ENCODE measurements at regions not wholly inside any gene's neighbourhood (a gene's known extent, or its start where the extent isn't known, plus 50 kb on each side); places are given as distances from the start of the nearest gene placed in this dataset.
"Not testable (repeated sequence)": the region's sequence is repeated elsewhere in the genome, so short reads cannot be mapped to it uniquely, and the experiment has no call there.

GRCh38 chr13:112261924-112262323 is 114.2 kb upstream of the SPACA7 start:
- no peaks in the 10 kb centered on the region for H3K36me3 Mint-ChIP-seq
- H3K4me1 Mint-ChIP-seq, result no peaks in the 10 kb centered on the region
- H3K9me3 ChIP-seq (ENCODE audit: control insufficient read depth, insufficient read depth, low read length), result no peaks in the 10 kb centered on the region
- no peak overlapping the region for H3K27ac ChIP-seq (ENCODE audit: low read length)
- no peak for TF ChIP-seq CTCF (IDR thresholded peaks at IDR 0.05)
- no peaks in the 10 kb centered on the region for H3K36me3 ChIP-seq (ENCODE audit: control insufficient read depth, insufficient read depth, low read length)
- no peaks in the 10 kb centered on the region for H3K27me3 ChIP-seq (ENCODE audit: control insufficient read depth, insufficient read depth, low read length)
- H3K4me3 Mint-ChIP-seq, result no peak overlapping the region
- H3K27ac Mint-ChIP-seq, result no peak overlapping the region
- intact Hi-C loops (cut with micrococcal nuclease), result no loop called here
- WGBS (ENCODE audit: insufficient coverage), result 88% methylated on average over 8 of the region's 8 CpGs
- peaks cover 7 to 25% of the 10 kb centered on the region in 2 donors for H3K27me3 Mint-ChIP-seq (ENCODE audit: low read depth in 2 of 2)
- no peaks in the 10 kb centered on the region for H3K9me3 Mint-ChIP-seq
- H3K4me3 ChIP-seq (ENCODE audit: low read length), result no peak overlapping the region
- no peaks in the 10 kb centered on the region for H3K4me1 ChIP-seq (ENCODE audit: control insufficient read depth, insufficient read depth, low read length)
- ATAC-seq (no peak), DNase-seq (no peak)

GRCh38 chr13:112263152-112263551 is 113.0 kb upstream of the SPACA7 start:
- H3K4me1 ChIP-seq (ENCODE audit: control insufficient read depth, insufficient read depth, low read length), result no peaks in the 10 kb centered on the region
- Mint-ChIP-seq H3K36me3 (no peaks in the 10 kb centered on the region), H3K4me3 (no peak overlapping the region), H3K27me3 (ENCODE audit: low read depth in 2 of 2) (peaks cover 7 to 25% of the 10 kb centered on the region in 2 donors), H3K4me1 (no peaks in the 10 kb centered on the region), H3K27ac (no peak overlapping the region), H3K9me3 (no peaks in the 10 kb centered on the region)
- H3K4me3 ChIP-seq (ENCODE audit: low read length), result no peak overlapping the region
- DNase-seq, result no peak
- no peak for ATAC-seq
- 89% methylated on average over 7 of the region's 7 CpGs for WGBS (ENCODE audit: insufficient coverage)
- no peaks in the 10 kb centered on the region for H3K9me3 ChIP-seq (ENCODE audit: control insufficient read depth, insufficient read depth, low read length)
- intact Hi-C loops (cut with micrococcal nuclease), result no loop called here
- no peak for TF ChIP-seq CTCF (IDR thresholded peaks at IDR 0.05)
- H3K27me3 ChIP-seq (ENCODE audit: control insufficient read depth, insufficient read depth, low read length), result no peaks in the 10 kb centered on the region
- no peaks in the 10 kb centered on the region for H3K36me3 ChIP-seq (ENCODE audit: control insufficient read depth, insufficient read depth, low read length)
- no peak overlapping the region for H3K27ac ChIP-seq (ENCODE audit: low read length)

- WGBS (ENCODE audit: insufficient coverage), result 100% methylated on average over 1 of the region's 3 CpGs
- no peaks in the 10 kb centered on the region for H3K9me3 ChIP-seq (ENCODE audit: control insufficient read depth, insufficient read depth, low read length)
- Mint-ChIP-seq H3K4me1 (no peaks in the 10 kb centered on the region), H3K36me3 (no peaks in the 10 kb centered on the region), H3K9me3 (no peaks in the 10 kb centered on the region), H3K4me3 (no peak overlapping the region), H3K27ac (no peak overlapping the region), H3K27me3 (ENCODE audit: low read depth in 2 of 2) (peaks cover 12 to 19% of the 10 kb centered on the region in 2 donors)
- no peaks in the 10 kb centered on the region for H3K27me3 ChIP-seq (ENCODE audit: control insufficient read depth, insufficient read depth, low read length)
- no peak for TF ChIP-seq CTCF (IDR thresholded peaks at IDR 0.05)
- H3K27ac ChIP-seq (ENCODE audit: low read length), result no peak overlapping the region
- no peak overlapping the region for H3K4me3 ChIP-seq (ENCODE audit: low read length)
- ATAC-seq (no peak), DNase-seq (no peak)
- intact Hi-C loops (cut with micrococcal nuclease), result no loop called here
- no peaks in the 10 kb centered on the region for H3K4me1 ChIP-seq (ENCODE audit: control insufficient read depth, insufficient read depth, low read length)
- H3K36me3 ChIP-seq (ENCODE audit: control insufficient read depth, insufficient read depth, low read length), result no peaks in the 10 kb centered on the region
These were observed 108.5 kb upstream of the SPACA7 start for GRCh38 chr13:112267660-112268059.

- no peak for DNase-seq
These were observed 105.2 kb upstream of the SPACA7 start for GRCh38 chr13:112270951-112271350.

GRCh38 chr13:112286733-112287132 is 89.4 kb upstream of the SPACA7 start:
- H3K36me3 Mint-ChIP-seq; H3K4me1 ChIP-seq (ENCODE audit: control insufficient read depth, insufficient read depth, low read length); H3K27me3 ChIP-seq (ENCODE audit: control insufficient read depth, insufficient read depth, low read length); DNase-seq; H3K27me3 Mint-ChIP-seq (ENCODE audit: low read depth in 2 of 2); ATAC-seq; H3K9me3 Mint-ChIP-seq; H3K4me3 ChIP-seq (ENCODE audit: low read length); H3K4me3 Mint-ChIP-seq; H3K9me3 ChIP-seq (ENCODE audit: control insufficient read depth, insufficient read depth, low read length); H3K27ac ChIP-seq (ENCODE audit: low read length); H3K4me1 Mint-ChIP-seq; H3K27ac Mint-ChIP-seq; H3K36me3 ChIP-seq (ENCODE audit: control insufficient read depth, insufficient read depth, low read length); intact Hi-C loops (cut with micrococcal nuclease): not testable (repeated sequence)

More at GRCh38 chr13:112270951-112271350, 105.2 kb upstream of the SPACA7 start:
- Mint-ChIP-seq H3K36me3 (no peaks in the 10 kb centered on the region), H3K27ac (no peak overlapping the region), H3K4me3 (no peak overlapping the region), H3K27me3 (ENCODE audit: low read depth in 2 of 2) (peaks cover 8 to 9% of the 10 kb centered on the region in 2 donors), H3K9me3 (no peaks in the 10 kb centered on the region), H3K4me1 (no peaks in the 10 kb centered on the region)
- WGBS (ENCODE audit: insufficient coverage), result 75% methylated on average over 1 of the region's 2 CpGs
- no peak overlapping the region for H3K4me3 ChIP-seq (ENCODE audit: low read length)
- no peaks in the 10 kb centered on the region for H3K36me3 ChIP-seq (ENCODE audit: control insufficient read depth, insufficient read depth, low read length)
- no peaks in the 10 kb centered on the region for H3K4me1 ChIP-seq (ENCODE audit: control insufficient read depth, insufficient read depth, low read length)
- H3K9me3 ChIP-seq (ENCODE audit: control insufficient read depth, insufficient read depth, low read length), result no peaks in the 10 kb centered on the region
- H3K27ac ChIP-seq (ENCODE audit: low read length), result no peak overlapping the region
- intact Hi-C loops (cut with micrococcal nuclease), result no loop called here
- ATAC-seq, result no peak
- no peaks in the 10 kb centered on the region for H3K27me3 ChIP-seq (ENCODE audit: control insufficient read depth, insufficient read depth, low read length)
- TF ChIP-seq CTCF (IDR thresholded peaks at IDR 0.05), result no peak
